ENCODE measurements at regions not wholly inside any gene's neighbourhood (a gene's known extent, or its start where the extent isn't known, plus 50 kb on each side); places are given as distances from the start of the nearest gene placed in this dataset.

DNA sequence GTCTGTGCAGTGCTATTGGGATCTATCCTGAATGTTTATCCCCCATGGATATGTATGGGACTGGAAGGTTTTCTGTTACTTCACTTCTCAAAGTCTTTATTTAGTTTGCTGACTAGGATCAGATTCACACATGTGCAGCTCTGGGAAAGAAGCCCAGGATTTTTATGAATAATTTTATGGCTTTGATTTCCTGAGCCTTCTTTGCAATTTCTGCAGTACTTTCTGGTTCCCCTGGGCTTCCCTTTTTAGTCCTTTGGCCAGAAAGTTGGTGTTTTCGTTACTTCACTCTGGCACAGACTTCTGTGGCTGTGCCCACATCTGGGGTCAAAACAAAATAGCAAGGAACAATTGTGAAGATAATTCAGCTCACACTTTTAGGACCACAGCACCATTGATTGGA lies 721.0 kb downstream of the OTOL1 start:
- no peak for TF ChIP-seq PRDM10 (tag by site-specific recombination; IDR thresholded peaks at IDR 0.05)
- TF ChIP-seq, protein P1, sequence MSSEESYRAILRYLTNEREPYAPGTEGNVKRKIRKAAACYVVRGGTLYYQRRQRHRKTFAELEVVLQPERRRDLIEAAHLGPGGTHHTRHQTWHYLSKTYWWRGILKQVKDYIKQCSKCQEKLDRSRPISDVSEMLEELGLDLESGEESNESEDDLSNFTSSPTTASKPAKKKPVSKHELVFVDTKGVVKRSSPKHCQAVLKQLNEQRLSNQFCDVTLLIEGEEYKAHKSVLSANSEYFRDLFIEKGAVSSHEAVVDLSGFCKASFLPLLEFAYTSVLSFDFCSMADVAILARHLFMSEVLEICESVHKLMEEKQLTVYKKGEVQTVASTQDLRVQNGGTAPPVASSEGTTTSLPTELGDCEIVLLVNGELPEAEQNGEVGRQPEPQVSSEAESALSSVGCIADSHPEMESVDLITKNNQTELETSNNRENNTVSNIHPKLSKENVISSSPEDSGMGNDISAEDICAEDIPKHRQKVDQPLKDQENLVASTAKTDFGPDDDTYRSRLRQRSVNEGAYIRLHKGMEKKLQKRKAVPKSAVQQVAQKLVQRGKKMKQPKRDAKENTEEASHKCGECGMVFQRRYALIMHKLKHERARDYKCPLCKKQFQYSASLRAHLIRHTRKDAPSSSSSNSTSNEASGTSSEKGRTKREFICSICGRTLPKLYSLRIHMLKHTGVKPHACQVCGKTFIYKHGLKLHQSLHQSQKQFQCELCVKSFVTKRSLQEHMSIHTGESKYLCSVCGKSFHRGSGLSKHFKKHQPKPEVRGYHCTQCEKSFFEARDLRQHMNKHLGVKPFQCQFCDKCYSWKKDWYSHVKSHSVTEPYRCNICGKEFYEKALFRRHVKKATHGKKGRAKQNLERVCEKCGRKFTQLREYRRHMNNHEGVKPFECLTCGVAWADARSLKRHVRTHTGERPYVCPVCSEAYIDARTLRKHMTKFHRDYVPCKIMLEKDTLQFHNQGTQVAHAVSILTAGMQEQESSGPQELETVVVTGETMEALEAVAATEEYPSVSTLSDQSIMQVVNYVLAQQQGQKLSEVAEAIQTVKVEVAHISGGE (tag by site-specific recombination; conservative IDR thresholded peaks at IDR 0.05; ENCODE audit: low read depth): no peak
